ENCODE measurements at regions not wholly inside any gene's neighbourhood (a gene's known extent, or its start where the extent isn't known, plus 50 kb on each side); places are given as distances from the start of the nearest gene placed in this dataset.

GRCh38 chr2:138959031-138959430 lies 178.8 kb upstream of the NXPH2 start:
- no peak for TF ChIP-seq POLR2A (IDR thresholded peaks at IDR 0.05; ENCODE audit: low read depth, low read length)
- TF ChIP-seq MAX (IDR thresholded peaks at IDR 0.05; ENCODE audit: insufficient read depth, insufficient read length), result no peak
- TF ChIP-seq CTCF (IDR thresholded peaks at IDR 0.05; ENCODE audit: extremely low read depth in 1 of 2, insufficient read depth in 1 of 2, low read depth in 1 of 2, low read length in 2 of 2), result no peak
